ENCODE measurements at regions not wholly inside any gene's neighbourhood (a gene's known extent, or its start where the extent isn't known, plus 50 kb on each side); places are given as distances from the start of the nearest gene placed in this dataset.
A peak's percentile ranks its signal among the peaks of the same experiment; 100 is the strongest.
"Not testable (repeated sequence)": the region's sequence is repeated elsewhere in the genome, so short reads cannot be mapped to it uniquely, and the experiment has no call there.

DNA sequence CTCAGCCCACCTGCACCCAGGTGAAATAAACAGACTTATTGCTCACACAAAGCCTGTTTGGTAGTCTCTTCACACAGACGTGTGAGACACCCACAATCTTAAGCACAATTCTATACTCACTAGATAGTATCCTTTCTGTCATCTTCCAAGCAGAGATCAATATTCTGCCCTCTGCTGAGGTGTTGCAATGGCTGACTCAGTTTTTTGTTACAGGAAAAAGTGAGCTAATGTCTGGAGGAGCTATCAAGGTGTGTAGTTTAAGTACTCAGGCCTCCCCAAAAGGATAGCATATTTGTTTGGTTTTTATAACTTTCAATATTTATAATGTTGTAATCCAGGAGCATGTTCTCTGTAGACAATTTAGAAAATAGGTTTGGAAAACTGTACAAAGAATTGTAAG is 775.2 kb upstream of the POU3F4 start:
- Histone ChIP-seq H3K36me3 (ENCODE audit: control insufficient read depth in 2 of 3, insufficient read depth in 3 of 3, low read length in 3 of 3) (no peaks in the 10 kb centered on the region), H3K9me3 (ENCODE audit: control insufficient read depth in 2 of 3, insufficient read depth in 1 of 3, low read length in 3 of 3) (no peaks in the 10 kb centered on the region), H3K27ac (ENCODE audit: low read depth in 2 of 2, low read length in 2 of 2) (no peak overlapping the region), H3K4me1 (ENCODE audit: control insufficient read depth in 2 of 3, insufficient read depth in 2 of 3, low read depth in 1 of 3, low read length in 3 of 3) (no peaks in the 10 kb centered on the region), H3K9ac (ENCODE audit: low read length in 3 of 3) (no peak overlapping the region), H3K4me3 (ENCODE audit: low read length in 3 of 3) (no peak overlapping the region), H3K27me3 (ENCODE audit: control insufficient read depth, insufficient read depth, low read length) (no peaks in the 10 kb centered on the region)
- DNase-seq (no peak), FAIRE-seq (no peak)
- TF ChIP-seq, protein P1, sequence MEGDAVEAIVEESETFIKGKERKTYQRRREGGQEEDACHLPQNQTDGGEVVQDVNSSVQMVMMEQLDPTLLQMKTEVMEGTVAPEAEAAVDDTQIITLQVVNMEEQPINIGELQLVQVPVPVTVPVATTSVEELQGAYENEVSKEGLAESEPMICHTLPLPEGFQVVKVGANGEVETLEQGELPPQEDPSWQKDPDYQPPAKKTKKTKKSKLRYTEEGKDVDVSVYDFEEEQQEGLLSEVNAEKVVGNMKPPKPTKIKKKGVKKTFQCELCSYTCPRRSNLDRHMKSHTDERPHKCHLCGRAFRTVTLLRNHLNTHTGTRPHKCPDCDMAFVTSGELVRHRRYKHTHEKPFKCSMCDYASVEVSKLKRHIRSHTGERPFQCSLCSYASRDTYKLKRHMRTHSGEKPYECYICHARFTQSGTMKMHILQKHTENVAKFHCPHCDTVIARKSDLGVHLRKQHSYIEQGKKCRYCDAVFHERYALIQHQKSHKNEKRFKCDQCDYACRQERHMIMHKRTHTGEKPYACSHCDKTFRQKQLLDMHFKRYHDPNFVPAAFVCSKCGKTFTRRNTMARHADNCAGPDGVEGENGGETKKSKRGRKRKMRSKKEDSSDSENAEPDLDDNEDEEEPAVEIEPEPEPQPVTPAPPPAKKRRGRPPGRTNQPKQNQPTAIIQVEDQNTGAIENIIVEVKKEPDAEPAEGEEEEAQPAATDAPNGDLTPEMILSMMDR (IDR thresholded peaks at IDR 0.05; ENCODE audit: borderline replicate concordance, extremely low read depth, insufficient read depth), result no peak
- intact Hi-C loops (cut with DNase I), result no loop called here

DNA sequence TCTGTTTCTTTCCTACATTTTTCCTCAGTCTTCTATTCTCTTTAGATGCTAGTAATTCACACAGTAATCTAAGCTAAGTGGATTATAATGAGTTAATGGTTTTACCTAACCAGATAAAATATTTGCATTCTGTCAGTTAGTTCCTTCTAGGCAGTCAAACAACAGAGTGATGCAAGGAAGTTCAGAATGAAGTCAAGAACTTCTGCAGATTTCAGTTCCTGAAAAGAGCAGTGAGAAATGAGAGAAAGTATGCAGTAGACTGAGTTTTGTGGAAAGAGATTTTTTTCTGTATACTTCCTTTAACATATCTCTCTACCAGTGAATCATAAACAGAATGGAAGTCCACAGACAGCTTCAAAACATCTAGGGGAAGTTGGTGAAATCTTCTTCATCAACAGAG is 774.0 kb upstream of the POU3F4 start:
- FAIRE-seq (no peak), DNase-seq (no peak)
- Histone ChIP-seq H3K4me1 (ENCODE audit: control insufficient read depth in 2 of 3, insufficient read depth in 2 of 3, low read depth in 1 of 3, low read length in 3 of 3) (no peaks in the 10 kb centered on the region), H3K9me3 (ENCODE audit: control insufficient read depth in 2 of 3, insufficient read depth in 1 of 3, low read length in 3 of 3) (no peaks in the 10 kb centered on the region), H3K27me3 (ENCODE audit: control insufficient read depth, insufficient read depth, low read length) (no peaks in the 10 kb centered on the region), H3K36me3 (ENCODE audit: control insufficient read depth in 2 of 3, insufficient read depth in 3 of 3, low read length in 3 of 3) (no peaks in the 10 kb centered on the region), H3K27ac (ENCODE audit: low read depth in 2 of 2, low read length in 2 of 2) (no peak overlapping the region), H3K9ac (ENCODE audit: low read length in 3 of 3) (no peak overlapping the region), H3K4me3 (ENCODE audit: low read length in 3 of 3) (no peak overlapping the region)
- TF ChIP-seq, protein P1 (IDR thresholded peaks at IDR 0.05; ENCODE audit: borderline replicate concordance, extremely low read depth, insufficient read depth), result no peak
- intact Hi-C loops (cut with DNase I), result no loop called here

DNA sequence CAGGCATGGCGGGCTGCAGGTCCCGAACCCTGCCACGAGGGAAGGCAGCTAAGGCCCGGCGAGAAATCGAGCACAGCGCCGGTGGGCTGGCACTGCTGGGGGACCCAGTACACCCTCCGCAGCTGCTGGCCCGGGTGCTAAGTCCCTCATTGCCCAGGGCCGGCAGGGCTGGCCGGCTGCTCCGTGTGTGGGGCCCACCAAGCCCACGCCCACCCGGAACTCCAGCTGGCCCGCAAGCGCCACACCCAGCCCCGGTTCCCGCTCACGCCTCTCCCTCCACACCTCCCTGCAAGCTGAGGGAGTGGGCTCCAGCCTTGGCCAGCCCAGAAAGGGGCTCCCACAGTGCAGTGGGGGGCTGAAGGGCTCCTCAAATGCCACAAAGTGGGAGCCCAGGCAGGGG is 769.8 kb upstream of the POU3F4 start:
- H3K4me1 ChIP-seq (ENCODE audit: control insufficient read depth in 2 of 3, insufficient read depth in 2 of 3, low read depth in 1 of 3, low read length in 3 of 3); FAIRE-seq; H3K9ac ChIP-seq (ENCODE audit: low read length in 3 of 3); H3K27me3 ChIP-seq (ENCODE audit: control insufficient read depth, insufficient read depth, low read length); H3K4me3 ChIP-seq (ENCODE audit: low read length in 3 of 3); H3K27ac ChIP-seq (ENCODE audit: low read depth in 2 of 2, low read length in 2 of 2); intact Hi-C loops (cut with DNase I); H3K36me3 ChIP-seq (ENCODE audit: control insufficient read depth in 2 of 3, insufficient read depth in 3 of 3, low read length in 3 of 3); H3K9me3 ChIP-seq (ENCODE audit: control insufficient read depth in 2 of 3, insufficient read depth in 1 of 3, low read length in 3 of 3): not testable (repeated sequence)
- peak in 1 of 5 donors; percentile 56 for DNase-seq

DNA sequence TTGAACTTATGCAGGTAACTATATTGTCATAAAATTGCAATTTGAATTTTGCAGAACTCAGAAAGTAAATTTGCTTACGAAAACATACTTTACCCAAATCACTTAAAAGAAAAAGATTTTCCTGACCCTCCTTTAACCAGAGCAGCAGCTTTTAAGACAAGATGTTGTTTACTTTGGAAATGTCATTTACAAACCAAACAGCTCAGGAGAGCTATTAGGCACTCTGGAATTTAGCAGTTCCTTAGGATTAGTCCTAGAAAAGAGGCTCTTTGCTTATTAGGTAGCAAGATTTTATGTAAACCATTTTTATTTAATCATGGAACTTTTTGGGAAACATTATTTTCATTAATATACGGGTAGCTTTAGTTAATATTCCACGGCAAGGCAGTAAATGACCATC is 765.7 kb upstream of the POU3F4 start:
- Histone ChIP-seq H3K9me3 (ENCODE audit: control insufficient read depth in 2 of 3, insufficient read depth in 1 of 3, low read length in 3 of 3) (no peaks in the 10 kb centered on the region), H3K36me3 (ENCODE audit: control insufficient read depth in 2 of 3, insufficient read depth in 3 of 3, low read length in 3 of 3) (no peaks in the 10 kb centered on the region), H3K4me1 (ENCODE audit: control insufficient read depth in 2 of 3, insufficient read depth in 2 of 3, low read depth in 1 of 3, low read length in 3 of 3) (no peaks in the 10 kb centered on the region), H3K9ac (ENCODE audit: low read length in 3 of 3) (no peak overlapping the region), H3K27ac (ENCODE audit: low read depth in 2 of 2, low read length in 2 of 2) (no peak overlapping the region), H3K4me3 (ENCODE audit: low read length in 3 of 3) (no peak overlapping the region), H3K27me3 (ENCODE audit: control insufficient read depth, insufficient read depth, low read length) (no peaks in the 10 kb centered on the region)
- no peak for DNase-seq
- TF ChIP-seq, protein P1 (IDR thresholded peaks at IDR 0.05; ENCODE audit: borderline replicate concordance, extremely low read depth, insufficient read depth), result no peak
- peak; percentile 79 for FAIRE-seq
- intact Hi-C loops (cut with DNase I), result no loop called here

DNA sequence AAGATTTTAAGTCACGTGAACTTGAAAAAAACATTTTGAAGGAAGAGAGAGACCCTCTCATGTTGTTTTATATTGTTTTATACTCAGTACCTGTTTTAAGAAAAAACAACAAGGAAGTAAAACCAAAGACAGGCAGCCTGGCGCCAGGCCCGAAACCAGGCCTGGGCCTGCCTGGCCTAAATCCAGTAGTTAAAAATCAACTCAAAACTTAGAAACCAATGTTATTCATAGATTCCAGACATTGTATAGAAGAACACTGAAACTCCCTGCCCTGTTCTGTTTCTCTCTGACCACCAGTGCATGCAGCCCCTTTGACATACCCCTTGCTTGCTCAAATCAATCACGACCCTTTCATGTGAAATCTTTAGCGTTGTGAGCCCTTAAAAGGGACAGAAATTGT is 762.4 kb upstream of the POU3F4 start:
- H3K9ac ChIP-seq (ENCODE audit: low read length in 3 of 3); H3K4me3 ChIP-seq (ENCODE audit: low read length in 3 of 3); H3K27me3 ChIP-seq (ENCODE audit: control insufficient read depth, insufficient read depth, low read length); intact Hi-C loops (cut with DNase I); H3K36me3 ChIP-seq (ENCODE audit: control insufficient read depth in 2 of 3, insufficient read depth in 3 of 3, low read length in 3 of 3); H3K9me3 ChIP-seq (ENCODE audit: control insufficient read depth in 2 of 3, insufficient read depth in 1 of 3, low read length in 3 of 3); H3K4me1 ChIP-seq (ENCODE audit: control insufficient read depth in 2 of 3, insufficient read depth in 2 of 3, low read depth in 1 of 3, low read length in 3 of 3): not testable (repeated sequence)
- peak overlapping the region in 1 of 2 donors; percentile 28 for H3K27ac ChIP-seq (ENCODE audit: low read depth in 2 of 2, low read length in 2 of 2)
- DNase-seq, result peak in 1 of 5 donors; percentile 58
- peak; percentile 96 for FAIRE-seq
